Prostate gland (tissue), 2 donors: ENCODE measurements at regions not wholly inside any gene's neighbourhood (a gene's known extent, or its start where the extent isn't known, plus 50 kb on each side); places are given as distances from the start of the nearest gene placed in this dataset.

ENCODE experiments used
- CTCF ChIP-seq, 4 experiments: fragments of 200-600 bp in 2 of 4; fragments of 450-650 bp in 2 of 4; sonication (generic) in 2 of 4; IDR thresholded peaks; 1 replicate in 3 of 4; 2 replicates in 1 of 4; pipeline ENCODE4 v1.5.1; 2016 to 2019; ENCODE audit warnings: antibody characterized with exemption in 4 of 4, mild to moderate bottlenecking in 2 of 4, moderate library complexity in 2 of 4
- POLR2A ChIP-seq: fragments of 450-650 bp; IDR thresholded peaks from one replicate; pipeline ENCODE4 v1.6.1; 2016; ENCODE audit warnings: antibody characterized with exemption, mild to moderate bottlenecking
- POLR2AphosphoS5 ChIP-seq: sonication (generic); formaldehyde crosslinking; IDR thresholded peaks from one replicate; pipeline ENCODE4 v1.6.1; 2017; ENCODE audit warnings: antibody characterized with exemption

GRCh38 chr3:178044320-178044719 lies 491.9 kb upstream of the KCNMB2 start:
- TF ChIP-seq CTCF (IDR thresholded peaks at IDR 0.05) (no peak), POLR2A (no peak), POLR2AphosphoS5 (no peak)
